ENCODE measurements at regions not wholly inside any gene's neighbourhood (a gene's known extent, or its start where the extent isn't known, plus 50 kb on each side); places are given as distances from the start of the nearest gene placed in this dataset.

GRCh38 chr10:94075506-94075905 lies 81.8 kb downstream of the PLCE1 start:
- no peaks in the 10 kb centered on the region for H3K27me3 ChIP-seq (replicated peaks; ENCODE audit: insufficient read depth)
- H3F3A ChIP-seq (ENCODE audit: insufficient read depth): no peaks in the 10 kb centered on the region
- H3K4me2 ChIP-seq (ENCODE audit: unreplicated experiment): no peak overlapping the region
- no peak for TF ChIP-seq EZH2phosphoT487 (IDR thresholded peaks at IDR 0.05; ENCODE audit: insufficient read depth, low read depth)
- TF ChIP-seq EZH2 (IDR thresholded peaks at IDR 0.05; ENCODE audit: insufficient read depth, poor library complexity, severe bottlenecking): no peak
- H3K79me2 ChIP-seq (ENCODE audit: insufficient read depth): no peaks in the 10 kb centered on the region
- no peaks in the 10 kb centered on the region for H3K9me3 ChIP-seq (ENCODE audit: low read depth)
- H3K4me1 ChIP-seq (ENCODE audit: insufficient read depth): peaks cover 15% of the 10 kb centered on the region
- in situ Hi-C loops (cut with MboI): no loop called here
- no peaks in the 10 kb centered on the region for H4K20me1 ChIP-seq (ENCODE audit: insufficient read depth)
- no peak for DNase-seq
- no peak overlapping the region for H3K27ac ChIP-seq
- no peak overlapping the region for H3K9ac ChIP-seq
- WGBS, 2 experiments (ENCODE audit: low coverage in 1 of 2, low lambda C conversion rate in 2 of 2, missing lambda C conversion rate in 2 of 2): 93 to 100% methylated on average over 2 of the region's 2 CpGs
- no peak overlapping the region for H2AFZ ChIP-seq
- no peaks in the 10 kb centered on the region for H3K9me2 ChIP-seq (ENCODE audit: insufficient read depth)
- no peaks in the 10 kb centered on the region for H3K36me3 ChIP-seq (ENCODE audit: low read depth)
- H3K4me3 ChIP-seq: no peak overlapping the region

- WGBS, 2 experiments (ENCODE audit: low coverage in 1 of 2, low lambda C conversion rate in 2 of 2, missing lambda C conversion rate in 2 of 2): 15 to 21% methylated on average over 2 of the region's 2 CpGs
- no peak overlapping the region for H3K4me3 ChIP-seq
- no peaks in the 10 kb centered on the region for H3K36me3 ChIP-seq (ENCODE audit: low read depth)
- no peaks in the 10 kb centered on the region for H3K9me3 ChIP-seq (ENCODE audit: low read depth)
- TF ChIP-seq EZH2 (IDR thresholded peaks at IDR 0.05; ENCODE audit: insufficient read depth, poor library complexity, severe bottlenecking): no peak
- no peak for TF ChIP-seq EZH2phosphoT487 (IDR thresholded peaks at IDR 0.05; ENCODE audit: insufficient read depth, low read depth)
- no peaks in the 10 kb centered on the region for H3F3A ChIP-seq (ENCODE audit: insufficient read depth)
- H3K27ac ChIP-seq: no peak overlapping the region
- peak overlapping the region; percentile 6 for H3K4me2 ChIP-seq (ENCODE audit: unreplicated experiment)
- H3K9me2 ChIP-seq (ENCODE audit: insufficient read depth): no peaks in the 10 kb centered on the region
- in situ Hi-C loops (cut with MboI): no loop called here
- no peak overlapping the region for H2AFZ ChIP-seq
- DNase-seq: peak; percentile 83
- H4K20me1 ChIP-seq (ENCODE audit: insufficient read depth): no peaks in the 10 kb centered on the region
- no peaks in the 10 kb centered on the region for H3K27me3 ChIP-seq (replicated peaks; ENCODE audit: insufficient read depth)
- no peak overlapping the region for H3K9ac ChIP-seq
- no peaks in the 10 kb centered on the region for H3K79me2 ChIP-seq (ENCODE audit: insufficient read depth)
- H3K4me1 ChIP-seq (ENCODE audit: insufficient read depth): peaks cover 15% of the 10 kb centered on the region
Observed at GRCh38 chr10:94076325-94076841, 82.7 kb downstream of the PLCE1 start.

GRCh38 chr10:94077042-94077441 lies 83.3 kb downstream of the PLCE1 start:
- Histone ChIP-seq H4K20me1 (ENCODE audit: insufficient read depth) (no peaks in the 10 kb centered on the region), H3K9me3 (ENCODE audit: low read depth) (no peaks in the 10 kb centered on the region), H3K4me2 (ENCODE audit: unreplicated experiment) (peak overlapping the region; percentile 6), H3K4me1 (ENCODE audit: insufficient read depth) (peaks cover 15% of the 10 kb centered on the region), H2AFZ (no peak overlapping the region), H3K36me3 (ENCODE audit: low read depth) (no peaks in the 10 kb centered on the region), H3K9ac (no peak overlapping the region), H3K9me2 (ENCODE audit: insufficient read depth) (no peaks in the 10 kb centered on the region), H3K79me2 (ENCODE audit: insufficient read depth) (no peaks in the 10 kb centered on the region), H3K27ac (no peak overlapping the region), H3K27me3 (replicated peaks; ENCODE audit: insufficient read depth) (no peaks in the 10 kb centered on the region), H3F3A (ENCODE audit: insufficient read depth) (no peaks in the 10 kb centered on the region), H3K4me3 (no peak overlapping the region)
- TF ChIP-seq EZH2phosphoT487 (IDR thresholded peaks at IDR 0.05; ENCODE audit: insufficient read depth, low read depth): no peak
- no peak for TF ChIP-seq EZH2 (IDR thresholded peaks at IDR 0.05; ENCODE audit: insufficient read depth, poor library complexity, severe bottlenecking)
- in situ Hi-C loops (cut with MboI): no loop called here
- 63 to 70% methylated on average over 4 of the region's 4 CpGs for WGBS, 2 experiments (ENCODE audit: low coverage in 1 of 2, low lambda C conversion rate in 2 of 2, missing lambda C conversion rate in 2 of 2)
- DNase-seq: no peak

- Histone ChIP-seq H3K79me2 (ENCODE audit: insufficient read depth) (no peaks in the 10 kb centered on the region), H4K20me1 (ENCODE audit: insufficient read depth) (no peaks in the 10 kb centered on the region), H3K27ac (no peak overlapping the region)
Observed at GRCh38 chr10:94080108-94080507, 86.4 kb downstream of the PLCE1 start.

More at GRCh38 chr10:94080108-94080507, 86.4 kb downstream of the PLCE1 start:
- no peaks in the 10 kb centered on the region for H3K36me3 ChIP-seq (ENCODE audit: low read depth)
- H3K9me2 ChIP-seq (ENCODE audit: insufficient read depth): no peaks in the 10 kb centered on the region
- TF ChIP-seq EZH2phosphoT487 (IDR thresholded peaks at IDR 0.05; ENCODE audit: insufficient read depth, low read depth): no peak
- TF ChIP-seq EZH2 (IDR thresholded peaks at IDR 0.05; ENCODE audit: insufficient read depth, poor library complexity, severe bottlenecking): no peak
- no peak overlapping the region for H3K4me3 ChIP-seq
- no peak for DNase-seq
- H2AFZ ChIP-seq: no peak overlapping the region
- in situ Hi-C loops (cut with MboI): loop anchor here (10.0 kb wide), 1 partner anchor 235 kb away; no protein-coding TSS in a partner anchor
- H3K4me2 ChIP-seq (ENCODE audit: unreplicated experiment): no peak overlapping the region
- H3K9ac ChIP-seq: no peak overlapping the region
- no peaks in the 10 kb centered on the region for H3F3A ChIP-seq (ENCODE audit: insufficient read depth)
- no peaks in the 10 kb centered on the region for H3K27me3 ChIP-seq (replicated peaks; ENCODE audit: insufficient read depth)
- no peaks in the 10 kb centered on the region for H3K9me3 ChIP-seq (ENCODE audit: low read depth)
- peaks cover 15% of the 10 kb centered on the region for H3K4me1 ChIP-seq (ENCODE audit: insufficient read depth)

Data from GM23248 (cell line).